Fibroblast of the aortic adventitia (primary cell): ENCODE measurements at regions not wholly inside any gene's neighbourhood (a gene's known extent, or its start where the extent isn't known, plus 50 kb on each side); places are given as distances from the start of the nearest gene placed in this dataset.

Experiments
- DNase-seq: peaks from one replicate; pipeline ENCODE4 v3.0.0-alpha.2; 2010; ENCODE audit warnings: low read depth
- H3K4me3 ChIP-seq: 2 replicates; pipeline ENCODE4 v1.5.1; 2011; ENCODE audit warnings: low read depth, mild to moderate bottlenecking, control low read depth, low read length, moderate library complexity
- CTCF ChIP-seq: IDR thresholded peaks from 2 replicates; pipeline ENCODE4 v1.5.1; 2011; ENCODE audit warnings: mild to moderate bottlenecking, low read length, control low read depth, inconsistent platforms; ENCODE audit not compliant: insufficient read depth

GRCh38 chr11:82636615-82637014 lies 97.0 kb downstream of the FAM181B start:
- DNase-seq: no peak
- no peak for TF ChIP-seq CTCF
- H3K4me3 ChIP-seq: no peak overlapping the region

- H3K4me3 ChIP-seq: no peak overlapping the region
- no peak for TF ChIP-seq CTCF
- DNase-seq: no peak
Observed at GRCh38 chr11:82634091-82634490, 99.6 kb downstream of the FAM181B start.

- no peak overlapping the region for H3K4me3 ChIP-seq
- no peak for DNase-seq
- TF ChIP-seq CTCF: no peak
Observed at GRCh38 chr11:82631722-82632630, 101.7 kb downstream of the FAM181B start.

- TF ChIP-seq CTCF: no peak
- no peak for DNase-seq
- H3K4me3 ChIP-seq: no peak overlapping the region
Observed at GRCh38 chr11:82610671-82611070, 123.0 kb downstream of the FAM181B start.

GRCh38 chr11:82606738-82607137 lies 126.9 kb downstream of the FAM181B start:
- no peak for DNase-seq
- no peak for TF ChIP-seq CTCF
- H3K4me3 ChIP-seq: no peak overlapping the region

- TF ChIP-seq CTCF: no peak
- no peak overlapping the region for H3K4me3 ChIP-seq
Observed at GRCh38 chr11:82601711-82602110, 132.0 kb downstream of the FAM181B start.

More at GRCh38 chr11:82601711-82602110, 132.0 kb downstream of the FAM181B start:
- no peak for DNase-seq
